NCI-H2227 (cell line): ENCODE measurements at regions not wholly inside any gene's neighbourhood (a gene's known extent, or its start where the extent isn't known, plus 50 kb on each side); places are given as distances from the start of the nearest gene placed in this dataset.

Experiments used
- DNase-seq: peaks from one replicate; lab custom pipeline; 2025; ENCODE audit not compliant: unreplicated experiment; lab: John Stamatoyannopoulos, UW

- no peak for DNase-seq
These were observed 1081.0 kb downstream of the VRK1 start for GRCh38 chr14:97878206-97878605.

GRCh38 chr14:97878727-97879126 lies 1081.5 kb downstream of the VRK1 start:
- no peak for DNase-seq

DNA sequence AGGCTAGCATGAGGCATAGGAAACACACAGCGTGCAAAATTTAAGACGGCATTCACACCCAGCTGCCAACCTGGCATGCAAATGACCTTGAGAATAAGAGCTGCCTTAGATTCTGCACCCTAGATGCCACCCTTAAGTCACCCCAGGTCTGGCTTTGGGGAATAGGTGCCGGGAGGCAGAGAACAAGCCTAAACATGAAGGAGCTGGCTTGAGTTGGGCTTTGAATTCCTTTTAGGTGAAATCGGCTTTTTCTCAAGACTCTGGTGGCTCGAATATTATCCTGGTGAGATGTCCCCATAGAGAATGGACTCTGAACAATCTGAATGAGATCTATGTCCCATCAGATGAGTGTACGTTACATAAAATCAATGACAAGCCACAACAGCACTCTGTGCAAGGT lies 1090.5 kb downstream of the VRK1 start:
- DNase-seq = no peak

- no peak for DNase-seq
These were observed 1091.1 kb downstream of the VRK1 start for GRCh38 chr14:97888331-97888730.

DNA sequence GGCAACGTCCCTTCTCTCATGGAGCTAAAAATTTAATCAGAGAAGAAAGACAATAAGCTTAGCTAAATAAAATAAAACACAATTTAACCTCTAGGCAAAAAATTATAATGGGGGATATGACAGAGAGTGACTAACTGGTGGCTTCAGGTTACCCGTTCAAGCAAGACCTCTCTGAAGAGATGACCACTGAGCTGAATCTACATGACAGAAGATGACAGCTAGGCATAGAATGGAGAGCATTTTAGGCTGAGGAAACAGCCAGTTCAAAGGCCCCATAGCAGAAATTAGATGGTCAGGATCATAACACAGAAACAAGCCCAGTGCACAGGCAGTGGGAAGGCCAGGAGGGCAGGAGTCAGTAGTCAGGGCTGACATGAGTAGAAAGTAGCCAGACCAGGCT lies 1094.3 kb downstream of the VRK1 start:
- no peak for DNase-seq

DNA sequence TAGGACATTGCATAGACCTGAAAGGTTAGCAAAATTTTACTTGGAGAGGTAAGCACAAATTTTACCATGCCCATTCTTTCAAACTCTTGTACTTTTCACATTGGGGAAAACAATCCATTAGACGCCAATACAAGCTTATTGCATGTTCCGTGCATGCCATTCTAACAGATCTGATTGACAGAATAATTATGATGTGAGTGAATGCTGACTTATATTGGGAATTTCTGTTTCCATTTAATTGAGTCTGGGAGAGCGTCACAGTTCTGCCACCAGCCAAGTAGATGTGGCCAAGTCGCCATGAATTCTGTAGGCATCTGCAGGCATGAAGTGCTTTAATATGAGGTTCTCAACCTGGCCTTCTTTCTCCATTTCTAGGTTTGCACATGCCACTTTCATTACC lies 1097.4 kb downstream of the VRK1 start:
- no peak for DNase-seq

DNA sequence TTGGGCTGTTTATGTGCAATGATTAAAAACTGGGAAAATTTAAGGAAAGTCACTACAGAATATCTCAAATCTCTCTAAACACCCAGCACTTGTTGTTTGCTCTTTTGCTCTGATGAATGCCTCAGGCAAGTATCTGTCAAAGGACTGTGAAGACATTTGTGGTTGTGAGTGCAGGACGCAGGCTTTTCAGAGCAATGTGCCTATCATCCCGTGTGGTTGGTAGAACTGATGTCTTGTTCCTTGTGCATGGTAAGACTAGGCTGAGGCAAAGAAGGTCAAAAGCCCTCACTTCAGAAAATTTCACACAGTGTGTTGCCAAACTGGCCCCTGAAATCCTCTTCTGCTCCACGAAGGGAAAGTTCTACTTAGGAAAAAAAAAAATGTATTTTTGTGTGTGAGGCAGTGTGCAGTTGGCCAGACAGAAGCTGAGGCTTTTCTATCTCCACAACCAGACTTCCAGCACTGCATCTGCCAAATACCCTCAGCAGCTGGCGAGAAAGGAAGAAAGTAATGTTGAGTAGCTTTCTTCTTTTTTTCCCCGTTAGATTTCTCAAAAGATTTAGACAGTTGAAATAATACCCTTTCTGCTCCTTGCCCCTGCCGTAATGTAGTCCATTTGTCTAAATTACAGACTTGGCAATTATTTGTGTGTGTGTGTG lies 1103.1 kb downstream of the VRK1 start:
- DNase-seq = no peak

GRCh38 chr14:97902630-97903029 lies 1105.4 kb downstream of the VRK1 start:
- no peak for DNase-seq

- no peak for DNase-seq
These were observed 1106.6 kb downstream of the VRK1 start for GRCh38 chr14:97903821-97904220.

DNA sequence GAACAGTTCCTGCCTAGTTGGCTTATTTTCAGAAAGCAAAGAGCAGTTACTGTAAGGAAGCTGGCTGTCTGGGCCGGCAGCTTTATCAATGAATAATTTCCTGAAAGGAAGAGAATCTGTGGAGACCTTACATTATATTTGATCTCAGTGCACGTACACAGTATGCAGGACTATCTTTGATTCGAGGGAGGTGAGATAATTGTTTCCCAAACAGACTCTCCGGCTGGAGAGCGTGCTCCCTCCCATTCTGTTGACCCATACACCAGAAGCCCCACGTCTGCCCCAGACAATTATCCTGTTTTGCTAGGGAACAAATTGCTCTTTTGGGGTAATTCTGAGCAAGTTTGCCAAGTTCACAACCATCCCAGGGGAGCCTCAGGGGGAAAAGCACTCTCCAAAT lies 1115.0 kb downstream of the VRK1 start:
- DNase-seq = no peak

DNA sequence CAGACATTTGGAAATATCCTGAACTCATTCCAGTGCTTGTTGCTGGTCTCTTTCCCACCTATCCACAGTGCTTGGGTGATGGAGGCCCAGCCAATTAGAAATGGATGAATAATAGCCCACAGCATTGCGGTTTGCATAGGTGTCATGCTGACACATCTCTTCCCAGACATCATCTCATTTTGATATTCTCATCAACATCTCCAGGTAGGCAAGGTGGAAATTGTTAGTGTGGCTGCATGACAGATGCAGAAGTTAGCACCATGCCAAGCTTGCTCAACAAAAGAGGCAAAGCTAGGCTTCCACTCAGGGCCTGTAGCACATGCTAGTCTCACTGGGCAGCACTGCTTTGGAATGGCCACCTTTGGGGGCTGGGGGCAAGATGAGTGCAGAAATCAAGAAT lies 1118.9 kb downstream of the VRK1 start:
- no peak for DNase-seq

DNA sequence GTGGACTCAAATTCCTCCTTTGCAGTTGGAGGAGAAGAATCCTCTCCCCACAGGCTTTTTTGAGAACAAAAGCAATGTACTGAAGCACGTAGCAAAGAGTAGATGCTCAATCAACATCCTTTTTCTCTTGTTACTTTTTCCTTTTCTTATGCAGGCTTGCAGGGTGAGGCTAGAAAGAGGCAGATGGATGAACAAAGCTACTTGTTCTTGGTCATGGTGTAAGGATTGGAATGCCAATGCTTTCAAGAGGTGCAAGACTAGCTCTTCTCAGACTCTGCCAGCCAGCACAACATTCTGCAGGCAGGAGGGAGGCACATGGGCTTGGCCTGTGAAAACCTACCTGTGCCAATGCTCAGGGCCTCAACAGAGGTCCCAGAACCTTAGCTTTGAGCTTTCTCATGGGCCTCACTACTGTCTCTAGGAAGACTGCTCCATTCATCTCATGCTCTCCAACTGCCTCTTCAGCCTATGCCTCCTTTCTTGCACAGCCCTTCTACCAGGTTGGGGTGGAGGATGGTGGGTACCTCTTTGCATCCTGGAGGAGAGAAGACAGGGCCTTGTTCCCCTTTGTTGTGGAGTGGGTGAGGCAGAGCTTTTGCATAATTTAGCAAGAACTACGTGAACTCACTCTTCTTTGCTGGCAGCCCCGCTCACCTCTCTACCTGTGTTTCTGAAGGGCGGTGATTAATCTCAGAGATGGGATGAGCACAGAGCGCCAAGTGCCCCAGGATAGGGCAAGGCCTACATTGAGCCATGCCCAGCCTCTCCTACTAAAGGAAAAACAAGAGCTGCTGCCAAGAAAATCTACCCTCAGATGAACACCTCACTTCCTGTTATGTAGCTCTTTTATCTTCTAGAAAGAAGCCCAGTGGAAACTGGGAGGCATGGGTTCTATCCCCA lies 1119.7 kb downstream of the VRK1 start:
- DNase-seq = no peak

- DNase-seq = no peak
These were observed 1123.0 kb downstream of the VRK1 start for GRCh38 chr14:97920201-97920600.

DNA sequence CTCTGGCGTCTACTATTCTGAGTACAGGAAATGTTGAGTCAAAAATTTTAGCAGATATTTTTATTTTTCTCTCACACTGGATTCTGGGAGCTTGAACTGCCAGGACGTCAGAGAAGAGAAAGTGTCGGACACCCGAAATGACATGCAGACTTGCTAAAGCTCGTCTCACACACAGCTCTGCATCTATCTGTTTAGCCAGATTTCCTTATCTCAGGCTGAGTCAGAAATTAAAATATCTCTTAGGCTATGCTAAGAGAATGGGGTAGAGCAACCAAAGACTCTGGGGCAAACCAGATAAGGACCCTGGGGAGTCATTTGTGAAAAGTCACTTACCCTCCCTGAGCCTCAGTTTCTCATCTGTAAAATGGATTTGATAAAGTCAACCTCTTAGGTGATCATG lies 1124.1 kb downstream of the VRK1 start:
- DNase-seq = no peak

DNA sequence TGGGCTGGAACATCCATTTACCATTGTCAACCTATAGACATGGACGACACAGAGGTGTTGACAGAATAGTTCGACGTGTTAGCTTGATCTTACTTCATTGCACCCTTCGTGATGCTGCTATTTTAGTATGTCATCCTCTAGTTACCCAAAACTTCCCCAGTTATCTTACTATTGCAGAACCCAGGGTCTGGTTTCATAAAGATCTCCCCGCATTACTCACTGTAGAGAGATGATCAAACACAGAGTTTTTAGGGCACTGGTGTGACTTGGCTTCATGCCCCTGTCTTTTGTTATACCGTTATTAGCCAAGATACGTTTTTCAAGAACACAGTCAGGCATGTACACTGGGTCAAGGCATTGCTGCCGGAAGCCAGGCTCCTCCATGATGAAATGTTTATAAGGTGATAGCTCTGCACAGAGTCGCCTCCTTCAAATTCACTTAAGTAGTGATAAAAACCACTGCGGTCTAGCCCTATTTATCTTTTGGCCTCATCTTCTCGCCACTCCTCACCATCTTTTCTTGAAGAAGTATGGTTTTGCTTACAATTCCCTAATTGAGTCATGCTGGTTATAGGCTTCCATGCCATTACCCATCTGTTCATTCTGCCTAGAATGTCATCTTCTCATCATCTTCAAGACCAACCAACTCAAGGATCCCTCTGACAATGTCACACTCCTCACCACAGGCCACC lies 1127.9 kb downstream of the VRK1 start:
- no peak for DNase-seq

- no peak for DNase-seq
These were observed 1133.0 kb downstream of the VRK1 start for GRCh38 chr14:97930166-97930565.

DNA sequence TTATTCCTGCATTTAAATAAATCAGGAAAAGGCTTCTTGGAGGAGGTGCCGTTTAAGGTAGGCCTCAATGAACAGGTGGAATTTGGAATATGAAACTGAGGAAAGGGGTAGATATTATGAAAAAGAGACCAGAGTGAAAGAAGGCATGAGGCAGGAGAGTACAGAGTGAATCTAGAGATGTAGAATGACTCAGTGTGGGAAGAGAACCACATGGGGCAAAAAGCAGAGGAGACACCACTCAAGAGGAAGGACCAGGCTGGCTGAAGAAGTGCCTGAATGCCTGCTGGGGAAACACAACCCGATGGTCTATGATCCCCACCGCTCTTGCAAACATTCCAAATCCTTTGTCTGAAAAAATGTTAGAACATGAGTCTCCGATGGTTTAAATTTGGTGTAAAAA lies 1134.1 kb downstream of the VRK1 start:
- DNase-seq = no peak

GRCh38 chr14:97942921-97943320 lies 1145.7 kb downstream of the VRK1 start:
- DNase-seq = no peak

GRCh38 chr14:97943619-97944018 lies 1146.4 kb downstream of the VRK1 start:
- no peak for DNase-seq

GRCh38 chr14:97944380-97944779 lies 1147.2 kb downstream of the VRK1 start:
- DNase-seq = no peak

- DNase-seq = no peak
These were observed 1148.4 kb downstream of the VRK1 start for GRCh38 chr14:97945631-97946030.

DNA sequence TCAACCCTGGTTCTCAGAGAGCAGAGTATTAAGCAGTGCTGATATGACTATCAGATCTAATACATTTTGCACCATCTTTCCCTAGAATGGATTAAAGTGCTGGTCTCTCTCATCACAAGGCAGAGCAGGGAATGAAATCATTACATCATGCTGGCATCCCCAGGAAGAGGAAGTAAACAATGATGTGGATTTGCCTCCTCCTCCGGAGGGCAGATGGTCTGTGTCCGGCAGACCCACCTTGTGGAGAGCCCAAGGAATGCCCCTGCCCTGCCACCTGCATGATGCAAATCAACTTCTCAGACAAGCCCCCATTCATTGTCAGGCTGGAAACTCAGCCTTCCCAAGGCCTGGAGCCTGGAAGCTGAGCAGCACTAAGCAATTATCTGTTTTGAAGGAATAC lies 1149.1 kb downstream of the VRK1 start:
- no peak for DNase-seq
